ENCODE measurements at regions not wholly inside any gene's neighbourhood (a gene's known extent, or its start where the extent isn't known, plus 50 kb on each side); places are given as distances from the start of the nearest gene placed in this dataset.

DNA sequence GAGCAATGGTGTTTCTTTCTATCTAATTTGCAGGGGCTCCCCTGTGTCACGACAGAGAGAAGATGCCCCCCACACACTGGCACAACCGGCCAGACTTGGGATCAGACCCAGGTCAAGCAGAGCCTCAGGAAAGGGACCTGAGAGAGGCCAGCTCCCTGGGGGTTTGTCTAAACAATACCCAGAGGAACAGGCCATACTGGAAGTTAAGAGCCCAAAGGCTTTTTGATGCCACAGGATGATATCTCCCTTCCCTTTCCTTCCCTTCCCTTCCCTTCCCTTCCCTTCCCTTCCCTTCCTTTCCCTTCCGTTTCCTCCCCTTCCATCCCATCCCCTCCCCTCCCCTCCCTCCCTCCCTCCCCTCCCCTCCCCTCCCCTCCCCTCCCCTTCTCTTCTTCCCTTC is 139.2 kb downstream of the ARL4C start:
- no peak for TF ChIP-seq CTCF (IDR thresholded peaks at IDR 0.05)
- TF ChIP-seq EP300 (IDR thresholded peaks at IDR 0.05) = no peak

Data from gastroesophageal sphincter (tissue), 3 donors.